ENCODE measurements at regions not wholly inside any gene's neighbourhood (a gene's known extent, or its start where the extent isn't known, plus 50 kb on each side); places are given as distances from the start of the nearest gene placed in this dataset.

DNA sequence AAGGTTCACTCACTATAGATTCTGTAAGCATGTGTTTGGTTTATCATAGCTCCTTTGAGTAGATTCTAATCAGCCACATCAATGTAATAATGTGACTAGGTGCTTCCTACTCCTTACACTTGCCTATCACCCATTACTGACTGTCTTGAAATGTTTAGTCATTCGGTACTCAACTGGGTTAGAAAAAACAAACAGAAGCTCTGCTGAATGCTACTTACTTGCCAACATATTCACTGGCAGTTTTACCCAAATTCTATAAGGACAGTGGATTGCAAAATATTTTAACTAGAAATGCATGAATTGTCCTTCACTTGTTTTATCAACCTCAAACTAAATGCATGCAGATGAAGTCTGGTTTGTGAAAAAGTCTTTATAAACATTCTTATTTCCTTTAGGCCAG lies 352.1 kb upstream of the ALCAM start:
- TF ChIP-seq YY1 (IDR thresholded peaks at IDR 0.05; ENCODE audit: insufficient read depth, insufficient read length) (no peak), SUZ12 (IDR thresholded peaks at IDR 0.05; ENCODE audit: extremely low read depth, insufficient read depth, insufficient read length) (no peak)
